ENCODE measurements at regions not wholly inside any gene's neighbourhood (a gene's known extent, or its start where the extent isn't known, plus 50 kb on each side); places are given as distances from the start of the nearest gene placed in this dataset.

GRCh38 chr20:50278377-50278683 lies 87.7 kb downstream of the CEBPB start:
- TF ChIP-seq CTCF (IDR thresholded peaks at IDR 0.05) (no peak), POLR2A (IDR thresholded peaks at IDR 0.05) (no peak)
